ENCODE measurements at regions not wholly inside any gene's neighbourhood (a gene's known extent, or its start where the extent isn't known, plus 50 kb on each side); places are given as distances from the start of the nearest gene placed in this dataset.

- H3K4me3 ChIP-seq (ENCODE audit: control insufficient read depth in 2 of 3, extremely low read depth in 1 of 3, insufficient read depth in 2 of 3, low read depth in 1 of 3, low read length in 3 of 3) = no peak overlapping the region
- no peak overlapping the region for H3K4me2 ChIP-seq (ENCODE audit: control insufficient read depth, extremely low read depth, insufficient read depth, low read depth, low read length)
- H3K9me3 ChIP-seq (ENCODE audit: control insufficient read depth, low read depth, low read length) = no peaks in the 10 kb centered on the region
- H3K79me2 ChIP-seq (ENCODE audit: control insufficient read depth, insufficient read depth, low read length) = no peaks in the 10 kb centered on the region
- H4K20me1 ChIP-seq (ENCODE audit: control insufficient read depth, extremely low read depth, insufficient read depth, low read length) = no peaks in the 10 kb centered on the region
- DNase-seq (ENCODE audit: low read depth, low spot score) (no peak), FAIRE-seq (no peak)
- H3K36me3 ChIP-seq (ENCODE audit: control insufficient read depth in 2 of 2, extremely low read depth in 1 of 2, insufficient read depth in 2 of 2, low read length in 2 of 2) = no peaks in the 10 kb centered on the region
- H3K27me3 ChIP-seq (ENCODE audit: control insufficient read depth, extremely low read depth, insufficient read depth, low read length) = no peaks in the 10 kb centered on the region
- dilution Hi-C loops (cut with MboI; ENCODE audit: extremely low pct_ligation_motif_present, low sequenced_read_pairs) = no loop called here
- no peak overlapping the region for H2AFZ ChIP-seq (ENCODE audit: control insufficient read depth, low read length)
- TF ChIP-seq CTCF (optimal IDR thresholded peaks at IDR 0.05 in 1 of 3, IDR thresholded peaks at IDR 0.05 in 1 of 3, conservative IDR thresholded peaks at IDR 0.05 in 1 of 3; ENCODE audit: extremely low read depth in 1 of 3, insufficient read depth in 2 of 3, low read length in 3 of 3) = no peak
- TF ChIP-seq EZH2 (IDR thresholded peaks at IDR 0.05; ENCODE audit: low read length) = no peak
- H3K27ac ChIP-seq (ENCODE audit: control insufficient read depth, insufficient read depth, low read length) = no peak overlapping the region
- H3K9me1 ChIP-seq (ENCODE audit: control insufficient read depth, extremely low read depth, insufficient read depth, low read length) = no peaks in the 10 kb centered on the region
- no peaks in the 10 kb centered on the region for H3K4me1 ChIP-seq (ENCODE audit: control insufficient read depth, extremely low read depth, insufficient read depth, low read length)
- no peak overlapping the region for H3K9ac ChIP-seq (ENCODE audit: control insufficient read depth, extremely low read depth, insufficient read depth, low read length)
Measured at GRCh38 chr3:103589770-103590169, 1155.0 kb downstream of the ZPLD1 start.

GRCh38 chr3:103600844-103601243 lies 1166.0 kb downstream of the ZPLD1 start:
- Histone ChIP-seq H2AFZ (ENCODE audit: control insufficient read depth, low read length) (no peak overlapping the region), H3K27me3 (ENCODE audit: control insufficient read depth, extremely low read depth, insufficient read depth, low read length) (no peaks in the 10 kb centered on the region), H3K9me3 (ENCODE audit: control insufficient read depth, low read depth, low read length) (no peaks in the 10 kb centered on the region), H3K4me1 (ENCODE audit: control insufficient read depth, extremely low read depth, insufficient read depth, low read length) (no peaks in the 10 kb centered on the region), H3K36me3 (ENCODE audit: control insufficient read depth in 2 of 2, extremely low read depth in 1 of 2, insufficient read depth in 2 of 2, low read length in 2 of 2) (no peaks in the 10 kb centered on the region), H3K9me1 (ENCODE audit: control insufficient read depth, extremely low read depth, insufficient read depth, low read length) (no peaks in the 10 kb centered on the region), H3K79me2 (ENCODE audit: control insufficient read depth, insufficient read depth, low read length) (no peaks in the 10 kb centered on the region), H3K9ac (ENCODE audit: control insufficient read depth, extremely low read depth, insufficient read depth, low read length) (no peak overlapping the region), H3K4me2 (ENCODE audit: control insufficient read depth, extremely low read depth, insufficient read depth, low read depth, low read length) (no peak overlapping the region), H3K4me3 (ENCODE audit: control insufficient read depth in 2 of 3, extremely low read depth in 1 of 3, insufficient read depth in 2 of 3, low read depth in 1 of 3, low read length in 3 of 3) (no peak overlapping the region), H4K20me1 (ENCODE audit: control insufficient read depth, extremely low read depth, insufficient read depth, low read length) (no peaks in the 10 kb centered on the region), H3K27ac (ENCODE audit: control insufficient read depth, insufficient read depth, low read length) (no peak overlapping the region)
- dilution Hi-C loops (cut with MboI; ENCODE audit: extremely low pct_ligation_motif_present, low sequenced_read_pairs) = no loop called here
- no peak for DNase-seq (ENCODE audit: low read depth, low spot score)
- no peak for FAIRE-seq
- TF ChIP-seq EZH2 (IDR thresholded peaks at IDR 0.05; ENCODE audit: low read length) (no peak), CTCF (optimal IDR thresholded peaks at IDR 0.05 in 1 of 3, IDR thresholded peaks at IDR 0.05 in 1 of 3, conservative IDR thresholded peaks at IDR 0.05 in 1 of 3; ENCODE audit: extremely low read depth in 1 of 3, insufficient read depth in 2 of 3, low read length in 3 of 3) (no peak)
